SK-N-SH treated with all-trans-retinoic acid at 6 μM for 48 hours (cell line): ENCODE measurements at regions not wholly inside any gene's neighbourhood (a gene's known extent, or its start where the extent isn't known, plus 50 kb on each side); places are given as distances from the start of the nearest gene placed in this dataset.

Experiments used
- ATAC-seq: fragments of 200-7000 bp; cut with Tn5 transposase; 3 replicates; pipeline ENCODE4 v1.9.1; 2020; ENCODE audit warnings: mild to moderate bottlenecking, moderate library complexity
- ARNTL ChIP-seq: fragments of 450-650 bp; formaldehyde crosslinking; IDR thresholded peaks from 2 replicates; pipeline ENCODE4 v1.5.0; 2020; ENCODE audit warnings: low read depth, mild to moderate bottlenecking, moderate library complexity, borderline replicate concordance
- BACH2 ChIP-seq: fragments of 250-450 bp; sonication (Bioruptor Pico); IDR thresholded peaks from 2 replicates; pipeline ENCODE4 v1.9.0; 2021; ENCODE audit warnings: mild to moderate bottlenecking, borderline replicate concordance
- ESRRG ChIP-seq: fragments of 250-450 bp; sonication (Bioruptor Pico); IDR thresholded peaks from 2 replicates; pipeline ENCODE4 v1.6.1; 2021; ENCODE audit warnings: mild to moderate bottlenecking
- GLIS3 ChIP-seq: fragments of 250-450 bp; sonication (Bioruptor Pico); IDR thresholded peaks from 2 replicates; pipeline ENCODE4 v1.5.0; 2020; ENCODE audit warnings: mild to moderate bottlenecking, moderate library complexity
- ISL1 ChIP-seq: fragments of 250-450 bp; sonication (Bioruptor Pico); IDR thresholded peaks from 2 replicates; pipeline ENCODE4 v2.1.2; 2022; ENCODE audit warnings: mild to moderate bottlenecking, moderate library complexity
- OSR1 ChIP-seq: fragments of 250-450 bp; sonication (Bioruptor Pico); IDR thresholded peaks from 2 replicates; pipeline ENCODE4 v1.8.0; 2022; ENCODE audit warnings: moderate library complexity, mild to moderate bottlenecking, inconsistent platforms
- PPARA ChIP-seq: fragments of 250-450 bp; sonication (Bioruptor Pico); IDR thresholded peaks from 2 replicates; pipeline ENCODE4 v1.5.0; 2020; ENCODE audit warnings: mild to moderate bottlenecking, borderline replicate concordance
- RARB ChIP-seq: fragments of 250-450 bp; sonication (Bioruptor Pico); IDR thresholded peaks from 2 replicates; pipeline ENCODE4 v1.8.0; 2021; ENCODE audit warnings: mild to moderate bottlenecking, moderate library complexity
- SNAI2 ChIP-seq: fragments of 250-450 bp; sonication (Bioruptor Pico); IDR thresholded peaks from 2 replicates; pipeline ENCODE4 v1.5.0; 2020; ENCODE audit warnings: mild to moderate bottlenecking, moderate library complexity
- TCF4 ChIP-seq: fragments of 250-450 bp; sonication (Bioruptor Pico); IDR thresholded peaks from 2 replicates; pipeline ENCODE4 v1.8.0; 2021; ENCODE audit warnings: mild to moderate bottlenecking, moderate library complexity, borderline replicate concordance
- TOX ChIP-seq: fragments of 250-450 bp; sonication (Bioruptor Pico); IDR thresholded peaks from 2 replicates; pipeline ENCODE4 v1.8.0; 2021; ENCODE audit warnings: mild to moderate bottlenecking, moderate library complexity, borderline replicate concordance
- ZC3H10 ChIP-seq: fragments of 250-450 bp; sonication (Bioruptor Pico); IDR thresholded peaks from 2 replicates; pipeline ENCODE4 v1.5.1; 2021; ENCODE audit warnings: mild to moderate bottlenecking, moderate library complexity
- ZFP3 ChIP-seq: fragments of 250-450 bp; sonication (Bioruptor Pico); IDR thresholded peaks from 2 replicates; pipeline ENCODE4 v1.5.0; 2020; ENCODE audit warnings: mild to moderate bottlenecking, moderate library complexity
- ZNF565 ChIP-seq: fragments of 450-650 bp; formaldehyde crosslinking; conservative IDR thresholded peaks from 2 replicates; pipeline ENCODE4 v1.5.0; 2020; ENCODE audit warnings: low read depth, mild to moderate bottlenecking, moderate library complexity
- ZNF70 ChIP-seq: fragments of 450-650 bp; formaldehyde crosslinking; IDR thresholded peaks from 2 replicates; pipeline ENCODE4 v1.5.0; 2020; ENCODE audit warnings: mild to moderate bottlenecking, moderate library complexity
- ZNF8 ChIP-seq: fragments of 450-650 bp; formaldehyde crosslinking; IDR thresholded peaks from 2 replicates; pipeline ENCODE4 v1.5.0; 2020; ENCODE audit warnings: mild to moderate bottlenecking, moderate library complexity
- TF ChIP-seq, protein P1 (sequence below): fragments of 250-450 bp; sonication (Bioruptor Pico); IDR thresholded peaks from 2 replicates; pipeline ENCODE4 v1.8.0; 2020; ENCODE audit warnings: mild to moderate bottlenecking, moderate library complexity, borderline replicate concordance
- TF ChIP-seq, protein P2 (sequence below): fragments of 250-450 bp; sonication (Bioruptor Pico); IDR thresholded peaks from 2 replicates; pipeline ENCODE4 v1.8.0; 2021; ENCODE audit warnings: low read depth, mild to moderate bottlenecking, moderate library complexity, borderline replicate concordance
- TF ChIP-seq, protein P3 (sequence below): fragments of 250-450 bp; sonication (Bioruptor Pico); IDR thresholded peaks from 2 replicates; pipeline ENCODE4 v1.5.1; 2021; ENCODE audit warnings: mild to moderate bottlenecking, moderate library complexity
- TF ChIP-seq, protein P4 (sequence below): fragments of 250-450 bp; sonication (Bioruptor Pico); IDR thresholded peaks from 2 replicates; pipeline ENCODE4 v1.5.0; 2020; ENCODE audit warnings: mild to moderate bottlenecking, moderate library complexity
- TF ChIP-seq, protein P5 (sequence below): fragments of 250-450 bp; sonication (Bioruptor Pico); IDR thresholded peaks from 2 replicates; pipeline ENCODE4 v1.5.1; 2020; ENCODE audit warnings: low read depth, mild to moderate bottlenecking, moderate library complexity

DNA sequence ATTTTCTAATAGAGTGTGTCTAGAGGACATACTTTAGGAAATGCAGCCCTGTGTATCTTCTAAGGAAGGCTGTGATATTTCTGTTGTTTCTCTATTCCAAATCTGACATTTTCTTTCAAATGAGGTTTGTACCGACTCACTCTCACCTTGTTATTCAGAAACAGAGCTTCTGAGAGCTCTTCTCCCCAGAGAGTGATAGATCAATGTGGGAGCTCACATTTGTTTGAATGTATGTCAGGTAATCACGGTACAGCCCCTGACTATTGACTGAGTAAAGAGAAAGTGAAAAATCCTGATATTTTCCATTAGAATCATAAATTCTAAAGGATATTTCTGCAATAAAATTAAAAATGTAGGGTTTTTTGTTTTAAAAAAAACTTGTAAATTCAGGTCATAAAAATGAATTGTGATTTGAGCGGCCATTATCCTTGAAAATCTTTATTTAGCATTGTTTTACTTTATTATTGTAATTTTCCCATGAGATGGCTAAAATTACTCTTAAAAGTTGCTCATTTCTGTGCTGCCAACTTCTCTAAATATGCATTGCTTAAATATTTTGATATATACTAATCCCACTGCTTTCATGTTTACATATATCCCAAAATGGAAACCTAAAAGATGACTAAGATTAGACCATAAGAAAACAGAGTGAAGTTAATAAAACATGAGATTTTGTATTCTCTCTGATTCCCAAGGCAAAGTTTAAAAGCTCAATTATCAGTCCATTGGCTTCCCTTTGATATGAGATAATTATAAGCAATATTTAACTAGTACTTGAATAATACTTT is 1226.8 kb upstream of the CITED2 start:
- TF ChIP-seq TCF4 (CRISPR knock-in tag) (no peak), GLIS3 (CRISPR knock-in tag) (no peak), ZC3H10 (no peak), SNAI2 (CRISPR knock-in tag) (no peak), ESRRG (no peak), ZNF70 (CRISPR knock-in tag) (no peak), OSR1 (no peak), ARNTL (CRISPR knock-in tag) (no peak), PPARA (no peak), ISL1 (CRISPR knock-in tag) (no peak)
- TF ChIP-seq, protein P1, sequence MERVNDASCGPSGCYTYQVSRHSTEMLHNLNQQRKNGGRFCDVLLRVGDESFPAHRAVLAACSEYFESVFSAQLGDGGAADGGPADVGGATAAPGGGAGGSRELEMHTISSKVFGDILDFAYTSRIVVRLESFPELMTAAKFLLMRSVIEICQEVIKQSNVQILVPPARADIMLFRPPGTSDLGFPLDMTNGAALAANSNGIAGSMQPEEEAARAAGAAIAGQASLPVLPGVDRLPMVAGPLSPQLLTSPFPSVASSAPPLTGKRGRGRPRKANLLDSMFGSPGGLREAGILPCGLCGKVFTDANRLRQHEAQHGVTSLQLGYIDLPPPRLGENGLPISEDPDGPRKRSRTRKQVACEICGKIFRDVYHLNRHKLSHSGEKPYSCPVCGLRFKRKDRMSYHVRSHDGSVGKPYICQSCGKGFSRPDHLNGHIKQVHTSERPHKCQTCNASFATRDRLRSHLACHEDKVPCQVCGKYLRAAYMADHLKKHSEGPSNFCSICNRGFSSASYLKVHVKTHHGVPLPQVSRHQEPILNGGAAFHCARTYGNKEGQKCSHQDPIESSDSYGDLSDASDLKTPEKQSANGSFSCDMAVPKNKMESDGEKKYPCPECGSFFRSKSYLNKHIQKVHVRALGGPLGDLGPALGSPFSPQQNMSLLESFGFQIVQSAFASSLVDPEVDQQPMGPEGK (CRISPR knock-in tag), result no peak
- TF ChIP-seq, protein P2, sequence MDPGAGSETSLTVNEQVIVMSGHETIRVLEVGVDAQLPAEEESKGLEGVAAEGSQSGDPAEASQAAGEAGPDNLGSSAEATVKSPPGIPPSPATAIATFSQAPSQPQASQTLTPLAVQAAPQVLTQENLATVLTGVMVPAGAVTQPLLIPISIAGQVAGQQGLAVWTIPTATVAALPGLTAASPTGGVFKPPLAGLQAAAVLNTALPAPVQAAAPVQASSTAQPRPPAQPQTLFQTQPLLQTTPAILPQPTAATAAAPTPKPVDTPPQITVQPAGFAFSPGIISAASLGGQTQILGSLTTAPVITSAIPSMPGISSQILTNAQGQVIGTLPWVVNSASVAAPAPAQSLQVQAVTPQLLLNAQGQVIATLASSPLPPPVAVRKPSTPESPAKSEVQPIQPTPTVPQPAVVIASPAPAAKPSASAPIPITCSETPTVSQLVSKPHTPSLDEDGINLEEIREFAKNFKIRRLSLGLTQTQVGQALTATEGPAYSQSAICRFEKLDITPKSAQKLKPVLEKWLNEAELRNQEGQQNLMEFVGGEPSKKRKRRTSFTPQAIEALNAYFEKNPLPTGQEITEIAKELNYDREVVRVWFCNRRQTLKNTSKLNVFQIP (CRISPR knock-in tag), result no peak
- TF ChIP-seq, protein P3, sequence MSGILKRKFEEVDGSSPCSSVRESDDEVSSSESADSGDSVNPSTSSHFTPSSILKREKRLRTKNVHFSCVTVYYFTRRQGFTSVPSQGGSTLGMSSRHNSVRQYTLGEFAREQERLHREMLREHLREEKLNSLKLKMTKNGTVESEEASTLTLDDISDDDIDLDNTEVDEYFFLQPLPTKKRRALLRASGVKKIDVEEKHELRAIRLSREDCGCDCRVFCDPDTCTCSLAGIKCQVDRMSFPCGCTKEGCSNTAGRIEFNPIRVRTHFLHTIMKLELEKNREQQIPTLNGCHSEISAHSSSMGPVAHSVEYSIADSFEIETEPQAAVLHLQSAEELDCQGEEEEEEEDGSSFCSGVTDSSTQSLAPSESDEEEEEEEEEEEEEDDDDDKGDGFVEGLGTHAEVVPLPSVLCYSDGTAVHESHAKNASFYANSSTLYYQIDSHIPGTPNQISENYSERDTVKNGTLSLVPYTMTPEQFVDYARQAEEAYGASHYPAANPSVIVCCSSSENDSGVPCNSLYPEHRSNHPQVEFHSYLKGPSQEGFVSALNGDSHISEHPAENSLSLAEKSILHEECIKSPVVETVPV, result no peak
- TF ChIP-seq, protein P4, sequence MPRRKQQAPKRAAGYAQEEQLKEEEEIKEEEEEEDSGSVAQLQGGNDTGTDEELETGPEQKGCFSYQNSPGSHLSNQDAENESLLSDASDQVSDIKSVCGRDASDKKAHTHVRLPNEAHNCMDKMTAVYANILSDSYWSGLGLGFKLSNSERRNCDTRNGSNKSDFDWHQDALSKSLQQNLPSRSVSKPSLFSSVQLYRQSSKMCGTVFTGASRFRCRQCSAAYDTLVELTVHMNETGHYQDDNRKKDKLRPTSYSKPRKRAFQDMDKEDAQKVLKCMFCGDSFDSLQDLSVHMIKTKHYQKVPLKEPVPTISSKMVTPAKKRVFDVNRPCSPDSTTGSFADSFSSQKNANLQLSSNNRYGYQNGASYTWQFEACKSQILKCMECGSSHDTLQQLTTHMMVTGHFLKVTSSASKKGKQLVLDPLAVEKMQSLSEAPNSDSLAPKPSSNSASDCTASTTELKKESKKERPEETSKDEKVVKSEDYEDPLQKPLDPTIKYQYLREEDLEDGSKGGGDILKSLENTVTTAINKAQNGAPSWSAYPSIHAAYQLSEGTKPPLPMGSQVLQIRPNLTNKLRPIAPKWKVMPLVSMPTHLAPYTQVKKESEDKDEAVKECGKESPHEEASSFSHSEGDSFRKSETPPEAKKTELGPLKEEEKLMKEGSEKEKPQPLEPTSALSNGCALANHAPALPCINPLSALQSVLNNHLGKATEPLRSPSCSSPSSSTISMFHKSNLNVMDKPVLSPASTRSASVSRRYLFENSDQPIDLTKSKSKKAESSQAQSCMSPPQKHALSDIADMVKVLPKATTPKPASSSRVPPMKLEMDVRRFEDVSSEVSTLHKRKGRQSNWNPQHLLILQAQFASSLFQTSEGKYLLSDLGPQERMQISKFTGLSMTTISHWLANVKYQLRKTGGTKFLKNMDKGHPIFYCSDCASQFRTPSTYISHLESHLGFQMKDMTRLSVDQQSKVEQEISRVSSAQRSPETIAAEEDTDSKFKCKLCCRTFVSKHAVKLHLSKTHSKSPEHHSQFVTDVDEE, result no peak
- TF ChIP-seq, all 23 proteins: peak for 0
- no peak for ATAC-seq

DNA sequence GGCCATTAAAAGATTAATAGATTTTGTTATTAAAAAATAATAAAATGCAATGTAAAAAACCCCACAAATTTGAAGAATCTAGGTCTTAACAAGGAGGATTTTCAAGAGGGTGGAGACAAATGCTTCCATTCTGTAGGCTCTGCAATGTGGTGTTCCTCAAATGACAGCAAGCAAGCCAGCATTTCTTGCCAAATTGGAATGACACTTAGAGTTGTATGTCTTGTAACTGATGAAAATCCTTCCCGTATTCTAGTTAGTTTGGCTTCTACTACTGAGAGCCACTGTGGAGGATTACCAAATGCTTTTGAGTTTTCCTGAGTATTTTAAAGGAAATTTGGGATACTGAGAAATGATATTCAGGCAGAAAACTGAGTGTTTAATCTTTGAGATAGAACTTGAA is 1225.5 kb upstream of the CITED2 start:
- no peak for ATAC-seq
- TF ChIP-seq, protein P5, sequence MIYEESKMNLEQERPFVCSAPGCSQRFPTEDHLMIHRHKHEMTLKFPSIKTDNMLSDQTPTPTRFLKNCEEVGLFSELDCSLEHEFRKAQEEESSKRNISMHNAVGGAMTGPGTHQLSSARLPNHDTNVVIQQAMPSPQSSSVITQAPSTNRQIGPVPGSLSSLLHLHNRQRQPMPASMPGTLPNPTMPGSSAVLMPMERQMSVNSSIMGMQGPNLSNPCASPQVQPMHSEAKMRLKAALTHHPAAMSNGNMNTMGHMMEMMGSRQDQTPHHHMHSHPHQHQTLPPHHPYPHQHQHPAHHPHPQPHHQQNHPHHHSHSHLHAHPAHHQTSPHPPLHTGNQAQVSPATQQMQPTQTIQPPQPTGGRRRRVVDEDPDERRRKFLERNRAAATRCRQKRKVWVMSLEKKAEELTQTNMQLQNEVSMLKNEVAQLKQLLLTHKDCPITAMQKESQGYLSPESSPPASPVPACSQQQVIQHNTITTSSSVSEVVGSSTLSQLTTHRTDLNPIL (CRISPR knock-in tag), result no peak
- TF ChIP-seq ARNTL (CRISPR knock-in tag) (no peak), TCF4 (CRISPR knock-in tag) (no peak), RARB (CRISPR knock-in tag) (no peak), ZNF70 (CRISPR knock-in tag) (no peak), ESRRG (no peak), BACH2 (CRISPR knock-in tag) (no peak), TOX (no peak), ZNF565 (CRISPR knock-in tag) (no peak), ZNF8 (CRISPR knock-in tag) (no peak), ZFP3 (CRISPR knock-in tag) (no peak), OSR1 (no peak)
- TF ChIP-seq, protein P1 (CRISPR knock-in tag), result no peak
- TF ChIP-seq, protein P2 (CRISPR knock-in tag), result no peak
- TF ChIP-seq, protein P4, result no peak
